Neural cell (in vitro differentiated cells): ENCODE measurements at regions not wholly inside any gene's neighbourhood (a gene's known extent, or its start where the extent isn't known, plus 50 kb on each side); places are given as distances from the start of the nearest gene placed in this dataset.

Experiments
- H2AFZ ChIP-seq: fragments of 200-600, 300-800 bp; sonication (generic), shearing (Covaris generic); 2 replicates; pipeline ENCODE4 v1.6.0; 2014; ENCODE audit warnings: low read depth, mild to moderate bottlenecking, antibody characterized with exemption, low read length, moderate library complexity
- H3F3A ChIP-seq: fragments of 200-600 bp; shearing (Covaris generic); 2 replicates; pipeline ENCODE4 v1.6.1; 2016; ENCODE audit warnings: mild to moderate bottlenecking, moderate library complexity, mixed read lengths, antibody characterized with exemption, low read length; ENCODE audit not compliant: insufficient read depth, poor library complexity, severe bottlenecking
- H3K27ac ChIP-seq: fragments of 200-600, 300-800 bp; sonication (generic), shearing (Covaris generic); 2 replicates; pipeline ENCODE4 v1.5.1; 2014; ENCODE audit warnings: mild to moderate bottlenecking, low read length, moderate library complexity
- H3K27me3 ChIP-seq: fragments of 300-800, 200-600 bp; sonication (generic), shearing (Covaris generic); 2 replicates; pipeline ENCODE4 v1.6.0; 2014; ENCODE audit warnings: mild to moderate bottlenecking, low read depth, low read length, moderate library complexity; ENCODE audit not compliant: insufficient read depth
- H3K36me3 ChIP-seq: fragments of 300-800, 200-600 bp; sonication (generic), shearing (Covaris generic); 2 replicates; pipeline ENCODE4 v1.5.1; 2014; ENCODE audit warnings: mild to moderate bottlenecking, antibody characterized with exemption, low read length, moderate library complexity; ENCODE audit not compliant: insufficient read depth
- H3K4me2 ChIP-seq: fragments of 300-800, 200-600 bp; sonication (generic), shearing (Covaris generic); 2 replicates; pipeline ENCODE4 v1.6.0; 2014; ENCODE audit warnings: mild to moderate bottlenecking, low read length
- H3K4me3 ChIP-seq: fragments of 300-800, 200-600 bp; sonication (generic), shearing (Covaris generic); 2 replicates; pipeline ENCODE4 v1.5.1; 2014; ENCODE audit warnings: mild to moderate bottlenecking, low read length, moderate library complexity
- H3K79me2 ChIP-seq: fragments of 200-600 bp; shearing (Covaris generic); replicated peaks from 2 replicates; pipeline ENCODE4 v1.6.0; 2014; ENCODE audit warnings: mild to moderate bottlenecking, low read length, moderate library complexity; ENCODE audit not compliant: insufficient read depth
- H3K9ac ChIP-seq: fragments of 300-800, 200-600 bp; sonication (generic), shearing (Covaris generic); 2 replicates; pipeline ENCODE4 v1.6.1; 2016; ENCODE audit warnings: mild to moderate bottlenecking, low read length, mixed read lengths
- H3K9me2 ChIP-seq: fragments of 200-600 bp; shearing (Covaris generic); 2 replicates; pipeline ENCODE4 v1.6.1; 2016; ENCODE audit warnings: mild to moderate bottlenecking, low read length, mixed read lengths; ENCODE audit not compliant: insufficient read depth
- H3K9me3 ChIP-seq: fragments of 200-600, 300-800 bp; sonication (generic), shearing (Covaris generic); 2 replicates; pipeline ENCODE4 v1.6.1; 2016; ENCODE audit warnings: mild to moderate bottlenecking, mixed run types, low read length, moderate library complexity, mixed read lengths
- H4K20me1 ChIP-seq: fragments of 200-600 bp; shearing (Covaris generic); 2 replicates; pipeline ENCODE4 v1.6.1; 2016; ENCODE audit warnings: mild to moderate bottlenecking, mixed run types; ENCODE audit not compliant: insufficient read depth
- EP300 ChIP-seq: fragments of 450-650 bp; conservative IDR thresholded peaks from 2 replicates; pipeline ENCODE4 v1.6.1; 2014; ENCODE audit warnings: antibody characterized with exemption, mild to moderate bottlenecking, moderate library complexity; ENCODE audit not compliant: poor library complexity, severe bottlenecking
- EZH2 ChIP-seq: fragments of 200-600, 300-800 bp; shearing (Covaris generic), sonication (generic); IDR thresholded peaks from 2 replicates; pipeline ENCODE4 v1.6.1; 2014; ENCODE audit warnings: antibody characterized with exemption, low read length, borderline replicate concordance, mild to moderate bottlenecking; ENCODE audit not compliant: insufficient read depth, poor library complexity, severe bottlenecking
- MXI1 ChIP-seq: fragments of 450-650 bp; conservative IDR thresholded peaks from 2 replicates; pipeline ENCODE4 v1.6.1; 2014; ENCODE audit warnings: antibody characterized with exemption, mild to moderate bottlenecking; ENCODE audit not compliant: poor library complexity, severe bottlenecking
- POLR2AphosphoS5 ChIP-seq: IDR thresholded peaks from 2 replicates; pipeline ENCODE4 v1.6.1; 2012
- RAD21 ChIP-seq: fragments of 450-650 bp; conservative IDR thresholded peaks from 2 replicates; pipeline ENCODE4 v1.6.1; 2014; ENCODE audit warnings: antibody characterized with exemption, mild to moderate bottlenecking, moderate library complexity
- REST ChIP-seq: IDR thresholded peaks from 2 replicates; pipeline ENCODE4 v1.6.1; 2012; ENCODE audit warnings: borderline replicate concordance
- SMC3 ChIP-seq: fragments of 450-650 bp; conservative IDR thresholded peaks from 2 replicates; pipeline ENCODE4 v1.6.1; 2014; ENCODE audit warnings: antibody characterized with exemption, mild to moderate bottlenecking, moderate library complexity; ENCODE audit not compliant: poor library complexity
- TAF1 ChIP-seq: IDR thresholded peaks from 2 replicates; pipeline ENCODE4 v1.6.1; 2012; ENCODE audit warnings: low read depth
- TF ChIP-seq, protein P1 (sequence below): fragments of 450-650 bp; IDR thresholded peaks from 2 replicates; pipeline ENCODE4 v1.5.1; 2014; ENCODE audit warnings: antibody characterized with exemption, mild to moderate bottlenecking, moderate library complexity; ENCODE audit not compliant: poor library complexity, severe bottlenecking

DNA sequence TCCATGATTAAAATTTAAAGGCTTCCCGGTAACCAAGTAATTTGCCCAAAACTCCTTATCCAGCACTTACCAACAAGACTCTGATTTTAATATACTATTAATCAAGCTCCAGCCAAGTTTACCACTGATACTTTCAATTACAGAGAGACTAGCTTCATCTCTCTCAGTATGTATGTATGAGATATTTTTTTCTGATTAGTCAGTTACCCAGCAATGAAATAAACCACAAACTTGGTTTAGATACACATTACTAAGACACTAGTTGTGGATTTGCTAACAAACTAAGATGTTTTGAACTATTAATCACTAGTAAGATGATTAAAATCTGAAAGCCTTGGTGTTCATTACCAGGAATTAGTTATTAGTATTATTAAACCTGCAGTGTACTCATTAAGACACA, 1272.2 kb upstream of the ACVR2A start:
- Histone ChIP-seq H3F3A (no peaks in the 10 kb centered on the region), H3K9me3 (no peaks in the 10 kb centered on the region), H3K4me2 (no peak overlapping the region), H3K27ac (no peak overlapping the region), H3K27me3 (no peaks in the 10 kb centered on the region), H3K9ac (no peak overlapping the region), H4K20me1 (no peaks in the 10 kb centered on the region), H3K79me2 (no peaks in the 10 kb centered on the region), H3K4me3 (no peak overlapping the region), H3K9me2 (no peaks in the 10 kb centered on the region), H3K36me3 (no peaks in the 10 kb centered on the region), H2AFZ (no peak overlapping the region)
- TF ChIP-seq RAD21 = no peak
- no peak for TF ChIP-seq REST
- TF ChIP-seq, protein P1, sequence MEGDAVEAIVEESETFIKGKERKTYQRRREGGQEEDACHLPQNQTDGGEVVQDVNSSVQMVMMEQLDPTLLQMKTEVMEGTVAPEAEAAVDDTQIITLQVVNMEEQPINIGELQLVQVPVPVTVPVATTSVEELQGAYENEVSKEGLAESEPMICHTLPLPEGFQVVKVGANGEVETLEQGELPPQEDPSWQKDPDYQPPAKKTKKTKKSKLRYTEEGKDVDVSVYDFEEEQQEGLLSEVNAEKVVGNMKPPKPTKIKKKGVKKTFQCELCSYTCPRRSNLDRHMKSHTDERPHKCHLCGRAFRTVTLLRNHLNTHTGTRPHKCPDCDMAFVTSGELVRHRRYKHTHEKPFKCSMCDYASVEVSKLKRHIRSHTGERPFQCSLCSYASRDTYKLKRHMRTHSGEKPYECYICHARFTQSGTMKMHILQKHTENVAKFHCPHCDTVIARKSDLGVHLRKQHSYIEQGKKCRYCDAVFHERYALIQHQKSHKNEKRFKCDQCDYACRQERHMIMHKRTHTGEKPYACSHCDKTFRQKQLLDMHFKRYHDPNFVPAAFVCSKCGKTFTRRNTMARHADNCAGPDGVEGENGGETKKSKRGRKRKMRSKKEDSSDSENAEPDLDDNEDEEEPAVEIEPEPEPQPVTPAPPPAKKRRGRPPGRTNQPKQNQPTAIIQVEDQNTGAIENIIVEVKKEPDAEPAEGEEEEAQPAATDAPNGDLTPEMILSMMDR = no peak
- no peak for TF ChIP-seq EP300
- TF ChIP-seq MXI1 = no peak
- TF ChIP-seq POLR2AphosphoS5 = no peak
- TF ChIP-seq TAF1 = no peak
- TF ChIP-seq SMC3 = no peak
- no peak for TF ChIP-seq EZH2

DNA sequence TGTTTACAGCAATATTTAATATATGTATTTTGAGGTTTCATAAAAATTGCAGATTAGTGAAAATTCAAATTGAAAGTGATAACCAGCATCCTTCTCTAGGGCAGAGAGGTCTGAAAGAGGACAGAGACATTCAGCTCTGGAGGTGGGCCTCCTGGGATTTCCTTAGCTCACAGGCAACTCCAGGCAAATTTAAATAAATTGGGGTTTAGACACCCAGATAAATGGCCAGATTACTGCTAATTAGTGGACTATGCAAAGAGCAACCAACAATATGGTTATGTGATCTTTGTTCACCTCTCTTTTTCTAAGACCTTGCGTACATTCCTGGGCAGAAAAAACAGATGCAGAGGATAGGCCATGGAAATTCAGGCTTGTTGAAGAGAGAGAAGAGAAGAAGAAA, 1282.8 kb upstream of the ACVR2A start:
- Histone ChIP-seq H3F3A (no peaks in the 10 kb centered on the region), H3K9me2 (no peaks in the 10 kb centered on the region), H3K9ac (no peak overlapping the region), H3K4me2 (no peak overlapping the region), H3K4me3 (no peak overlapping the region), H3K36me3 (no peaks in the 10 kb centered on the region), H2AFZ (no peak overlapping the region), H3K9me3 (no peaks in the 10 kb centered on the region), H3K27me3 (no peaks in the 10 kb centered on the region), H3K27ac (no peak overlapping the region), H4K20me1 (no peaks in the 10 kb centered on the region), H3K79me2 (no peaks in the 10 kb centered on the region)
- no peak for TF ChIP-seq REST
- no peak for TF ChIP-seq EP300
- TF ChIP-seq EZH2 = no peak
- TF ChIP-seq SMC3 = no peak
- TF ChIP-seq, protein P1 = no peak
